ENCODE measurements at regions not wholly inside any gene's neighbourhood (a gene's known extent, or its start where the extent isn't known, plus 50 kb on each side); places are given as distances from the start of the nearest gene placed in this dataset.

- DNase-seq: no peak
- no peak overlapping the region for H3K4me3 ChIP-seq
- H3K36me3 ChIP-seq (ENCODE audit: low read depth): no peaks in the 10 kb centered on the region
- no peaks in the 10 kb centered on the region for H3K4me1 ChIP-seq (ENCODE audit: low read depth)
- no peak for ATAC-seq
- H3K9me3 ChIP-seq: peaks cover 12% of the 10 kb centered on the region
- intact Hi-C loops (cut with DNase I, micrococcal nuclease): no loop called here
- TF ChIP-seq CTCF (IDR thresholded peaks at IDR 0.05): no peak
Measured at GRCh38 chr13:47790755-47791154, 210.3 kb downstream of the SUCLA2 start.

DNA sequence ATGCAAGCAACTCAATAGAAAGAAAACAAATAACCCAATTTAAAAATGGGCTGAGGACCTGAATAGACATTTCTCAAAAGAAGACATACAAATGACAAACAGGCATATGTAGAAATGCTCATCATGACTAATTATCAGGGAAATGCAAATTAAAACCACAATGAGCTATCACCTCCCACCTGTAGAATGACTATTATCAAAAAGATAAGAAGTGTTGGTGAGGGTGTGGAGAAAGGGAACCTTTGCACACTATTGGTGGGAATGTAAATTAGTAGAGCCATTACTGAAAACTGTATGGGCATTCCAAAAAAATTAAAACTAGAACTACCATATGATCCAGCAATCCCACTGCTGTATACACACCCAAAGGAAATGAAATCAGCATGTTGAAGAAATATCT is 212.2 kb downstream of the SUCLA2 start:
- DNase-seq: no peak
- H3K4me3 ChIP-seq: no peak overlapping the region
- TF ChIP-seq CTCF (IDR thresholded peaks at IDR 0.05): no peak
- H3K9me3 ChIP-seq: peaks cover 12% of the 10 kb centered on the region
- no peak for ATAC-seq
- H3K36me3 ChIP-seq (ENCODE audit: low read depth): no peaks in the 10 kb centered on the region
- intact Hi-C loops (cut with DNase I, micrococcal nuclease): no loop called here
- H3K4me1 ChIP-seq (ENCODE audit: low read depth): no peaks in the 10 kb centered on the region

DNA sequence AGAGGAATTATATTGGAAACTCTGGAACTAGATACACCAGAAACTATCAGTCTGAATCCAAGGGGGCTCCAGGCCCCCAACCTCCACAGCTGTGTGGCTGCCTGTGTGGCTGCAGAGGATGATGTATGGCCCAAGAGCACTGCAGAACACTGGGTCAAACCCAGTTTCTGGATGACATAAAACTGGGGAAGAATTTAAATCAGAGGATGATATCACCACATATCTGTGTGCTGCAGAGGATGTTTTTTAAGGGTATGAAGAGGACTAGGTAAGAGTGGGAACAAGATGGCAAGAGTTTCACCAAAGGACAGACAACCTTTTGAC is 226.4 kb downstream of the SUCLA2 start:
- no peaks in the 10 kb centered on the region for H3K4me1 ChIP-seq (ENCODE audit: low read depth)
- DNase-seq (no peak), ATAC-seq (no peak)
- intact Hi-C loops (cut with DNase I, micrococcal nuclease): loop anchor here in 1 of 2 donors (5.0 kb wide), 1 partner anchor 942 kb away; no protein-coding TSS in a partner anchor
- no peak for TF ChIP-seq CTCF (IDR thresholded peaks at IDR 0.05)
- H3K4me3 ChIP-seq: no peak overlapping the region
- H3K9me3 ChIP-seq: no peaks in the 10 kb centered on the region
- no peaks in the 10 kb centered on the region for H3K36me3 ChIP-seq (ENCODE audit: low read depth)

- H3K36me3 ChIP-seq (ENCODE audit: low read depth): no peaks in the 10 kb centered on the region
- TF ChIP-seq CTCF (IDR thresholded peaks at IDR 0.05): no peak
- no peaks in the 10 kb centered on the region for H3K4me1 ChIP-seq (ENCODE audit: low read depth)
- no peaks in the 10 kb centered on the region for H3K9me3 ChIP-seq
- no peak overlapping the region for H3K4me3 ChIP-seq
- ATAC-seq: no peak
- no peak for DNase-seq
- intact Hi-C loops (cut with DNase I, micrococcal nuclease): no loop called here
Measured at GRCh38 chr13:47764817-47765216, 236.3 kb downstream of the SUCLA2 start.

DNA sequence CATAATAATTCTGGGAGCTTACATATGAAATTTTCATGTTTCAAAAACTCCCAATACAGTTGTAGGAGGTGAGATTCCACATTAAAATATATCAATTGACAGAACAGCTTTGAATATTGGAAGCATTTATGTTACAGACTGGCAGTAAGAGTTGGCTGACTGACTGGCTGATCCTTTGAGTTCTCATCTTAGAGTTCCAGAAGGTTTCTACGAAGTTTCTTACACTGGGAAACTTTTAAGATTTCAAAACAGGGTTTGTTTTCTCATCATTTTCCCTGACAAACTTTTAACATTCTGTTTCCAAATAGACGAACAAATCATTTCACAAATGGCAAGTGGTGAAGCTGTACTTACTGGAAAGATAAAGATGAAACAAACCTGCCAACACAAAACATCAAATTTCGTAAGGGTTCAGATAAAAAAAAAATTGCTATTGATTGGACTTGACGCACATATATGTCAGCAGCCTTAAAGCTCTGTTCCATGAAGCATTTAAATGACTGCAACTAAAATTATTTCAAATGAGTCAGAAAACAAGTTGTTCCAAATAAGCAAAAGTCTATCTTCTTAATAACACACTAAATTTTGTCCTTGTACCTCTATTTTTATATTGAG is 243.5 kb downstream of the SUCLA2 start:
- ATAC-seq (no peak), DNase-seq (no peak)
- Histone ChIP-seq H3K4me1 (ENCODE audit: low read depth) (no peaks in the 10 kb centered on the region), H3K9me3 (no peaks in the 10 kb centered on the region), H3K36me3 (ENCODE audit: low read depth) (no peaks in the 10 kb centered on the region), H3K4me3 (no peak overlapping the region)
- intact Hi-C loops (cut with DNase I, micrococcal nuclease): no loop called here
- TF ChIP-seq CTCF (IDR thresholded peaks at IDR 0.05): no peak

- Histone ChIP-seq H3K9me3 (no peaks in the 10 kb centered on the region), H3K4me1 (ENCODE audit: low read depth) (no peaks in the 10 kb centered on the region), H3K4me3 (no peak overlapping the region), H3K36me3 (ENCODE audit: low read depth) (no peaks in the 10 kb centered on the region)
- intact Hi-C loops (cut with DNase I, micrococcal nuclease): no loop called here
- DNase-seq (no peak), ATAC-seq (no peak)
- TF ChIP-seq CTCF (IDR thresholded peaks at IDR 0.05): no peak
Measured at GRCh38 chr13:47747901-47748300, 253.2 kb downstream of the SUCLA2 start.
